GM06990 (cell line): ENCODE measurements at regions not wholly inside any gene's neighbourhood (a gene's known extent, or its start where the extent isn't known, plus 50 kb on each side); places are given as distances from the start of the nearest gene placed in this dataset.
"Not testable (repeated sequence)": the region's sequence is repeated elsewhere in the genome, so short reads cannot be mapped to it uniquely, and the experiment has no call there.

Source experiments
- DNase-seq: peaks from one replicate; pipeline ENCODE4 v3.0.0-alpha.2; 2011; ENCODE audit not compliant: insufficient read length; ENCODE audit errors: extremely low read depth
- H3K27me3 ChIP-seq: replicated peaks from 2 replicates; pipeline ENCODE4 v1.6.0; 2011; ENCODE audit warnings: low read length; ENCODE audit not compliant: control insufficient read depth, insufficient read depth
- H3K36me3 ChIP-seq: 2 replicates; pipeline ENCODE4 v1.5.1; 2011; ENCODE audit warnings: low read length; ENCODE audit not compliant: control insufficient read depth, insufficient read depth
- H3K4me3 ChIP-seq: replicated peaks from 2 replicates; pipeline ENCODE4 v1.5.1; 2011; ENCODE audit warnings: low read depth, mild to moderate bottlenecking, control low read depth, low read length
- CTCF ChIP-seq: IDR thresholded peaks from 2 replicates; pipeline ENCODE4 v1.5.1; 2011; ENCODE audit warnings: low read length, control low read depth, mild to moderate bottlenecking, inconsistent platforms; ENCODE audit not compliant: insufficient read depth, poor library complexity, severe bottlenecking

- no peak for TF ChIP-seq CTCF
- Histone ChIP-seq H3K27me3 (no peaks in the 10 kb centered on the region), H3K36me3 (no peaks in the 10 kb centered on the region), H3K4me3 (no peak overlapping the region)
- DNase-seq: no peak
Observed at GRCh38 chr5:179451114-179451827, 99.1 kb upstream of the RUFY1 start.

DNA sequence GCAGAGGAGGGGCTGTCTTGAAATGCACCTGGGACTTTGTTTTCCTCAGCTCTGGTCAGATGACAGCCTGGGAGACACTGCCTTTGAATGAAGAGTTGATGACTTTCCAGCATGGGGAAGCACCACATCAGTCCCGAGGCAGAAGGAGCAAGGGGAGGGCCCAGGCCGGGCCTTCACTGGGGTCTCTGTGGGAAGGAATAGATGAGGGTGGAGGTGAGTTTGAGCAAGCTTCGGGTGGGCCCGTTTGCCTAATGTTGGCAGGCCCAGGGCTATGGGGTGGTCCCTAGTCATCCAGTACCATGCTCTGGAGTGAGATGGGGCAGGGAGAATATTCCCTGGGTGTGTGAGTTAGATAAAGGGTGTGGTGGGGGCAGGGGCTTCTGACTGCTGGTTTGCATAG, 100.4 kb upstream of the RUFY1 start:
- not testable (repeated sequence) for H3K27me3 ChIP-seq, H3K36me3 ChIP-seq, H3K4me3 ChIP-seq, DNase-seq

DNA sequence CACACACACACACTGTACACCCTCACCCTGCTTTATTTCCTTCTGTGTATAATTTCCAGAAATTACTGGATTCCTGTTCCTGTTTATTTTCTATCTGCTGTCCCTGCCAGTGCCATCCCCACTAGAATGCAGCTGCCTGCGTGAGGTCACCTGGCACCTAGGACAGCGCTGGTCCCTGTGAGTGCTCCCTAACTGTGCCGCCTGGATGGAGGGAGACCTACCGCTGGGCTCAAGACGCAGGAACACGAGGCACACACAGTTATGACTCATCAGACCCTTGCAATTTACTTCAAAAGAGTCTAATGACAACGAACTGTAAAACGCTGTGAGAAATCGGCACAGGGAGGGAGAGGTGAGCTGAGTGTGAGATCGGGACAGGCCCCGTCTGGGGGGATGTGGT, 102.1 kb upstream of the RUFY1 start:
- H3K4me3 ChIP-seq, H3K27me3 ChIP-seq, H3K36me3 ChIP-seq, DNase-seq: not testable (repeated sequence)

DNA sequence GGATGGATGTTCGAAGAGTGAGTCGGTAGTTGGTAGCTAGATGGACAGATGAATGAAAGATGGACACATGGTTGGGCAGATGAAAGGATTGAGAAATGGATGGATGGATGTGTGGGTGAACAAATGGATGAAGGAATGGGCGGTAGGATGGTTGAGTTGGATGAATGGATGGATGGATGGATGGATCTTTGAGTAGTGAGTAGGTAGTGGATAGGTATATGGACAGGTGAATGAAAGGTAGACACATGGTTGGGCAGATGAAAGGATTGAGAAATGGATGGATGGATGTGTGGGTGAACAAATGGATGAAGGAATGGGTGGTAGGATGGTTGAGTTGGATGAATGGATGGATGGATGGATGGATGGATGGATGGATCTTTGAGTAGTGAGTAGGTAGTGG, 97.0 kb upstream of the ADAMTS2 start:
- H3K27me3 ChIP-seq, H3K4me3 ChIP-seq, DNase-seq, H3K36me3 ChIP-seq: not testable (repeated sequence)

GRCh38 chr5:179439181-179439985, 94.1 kb upstream of the ADAMTS2 start:
- Histone ChIP-seq H3K4me3 (no peak overlapping the region), H3K36me3 (no peaks in the 10 kb centered on the region), H3K27me3 (no peaks in the 10 kb centered on the region)
- no peak for TF ChIP-seq CTCF
- no peak for DNase-seq

DNA sequence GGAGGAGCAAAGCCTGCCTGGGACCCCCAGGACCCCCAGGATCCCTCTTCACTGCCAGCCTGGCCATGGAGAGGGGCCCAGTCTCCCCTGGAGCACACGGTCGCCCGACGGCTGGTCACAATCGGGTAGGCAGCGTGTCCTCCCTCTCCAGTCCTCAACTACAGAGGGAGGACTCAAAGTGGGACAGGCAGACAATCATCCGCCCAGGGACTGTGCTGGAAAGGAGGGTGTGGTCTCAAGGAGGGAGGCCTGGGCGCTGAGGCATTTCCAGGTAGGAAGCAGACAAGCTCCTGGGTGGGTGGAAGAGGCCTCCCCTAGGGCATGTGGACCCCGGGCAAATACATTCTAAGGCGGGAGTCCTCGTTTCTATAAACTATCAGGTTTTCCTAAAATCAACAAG, 93.2 kb upstream of the ADAMTS2 start:
- no peak for TF ChIP-seq CTCF
- Histone ChIP-seq H3K4me3 (no peak overlapping the region), H3K27me3 (no peaks in the 10 kb centered on the region), H3K36me3 (no peaks in the 10 kb centered on the region)
- no peak for DNase-seq

GRCh38 chr5:179438011-179438441, 92.8 kb upstream of the ADAMTS2 start:
- no peak for DNase-seq

More at GRCh38 chr5:179438011-179438441, 92.8 kb upstream of the ADAMTS2 start:
- Histone ChIP-seq H3K27me3 (no peaks in the 10 kb centered on the region), H3K36me3 (no peaks in the 10 kb centered on the region), H3K4me3 (no peak overlapping the region)
- no peak for TF ChIP-seq CTCF
